ENCODE measurements at regions not wholly inside any gene's neighbourhood (a gene's known extent, or its start where the extent isn't known, plus 50 kb on each side); places are given as distances from the start of the nearest gene placed in this dataset.
"Not testable (repeated sequence)": the region's sequence is repeated elsewhere in the genome, so short reads cannot be mapped to it uniquely, and the experiment has no call there.

DNA sequence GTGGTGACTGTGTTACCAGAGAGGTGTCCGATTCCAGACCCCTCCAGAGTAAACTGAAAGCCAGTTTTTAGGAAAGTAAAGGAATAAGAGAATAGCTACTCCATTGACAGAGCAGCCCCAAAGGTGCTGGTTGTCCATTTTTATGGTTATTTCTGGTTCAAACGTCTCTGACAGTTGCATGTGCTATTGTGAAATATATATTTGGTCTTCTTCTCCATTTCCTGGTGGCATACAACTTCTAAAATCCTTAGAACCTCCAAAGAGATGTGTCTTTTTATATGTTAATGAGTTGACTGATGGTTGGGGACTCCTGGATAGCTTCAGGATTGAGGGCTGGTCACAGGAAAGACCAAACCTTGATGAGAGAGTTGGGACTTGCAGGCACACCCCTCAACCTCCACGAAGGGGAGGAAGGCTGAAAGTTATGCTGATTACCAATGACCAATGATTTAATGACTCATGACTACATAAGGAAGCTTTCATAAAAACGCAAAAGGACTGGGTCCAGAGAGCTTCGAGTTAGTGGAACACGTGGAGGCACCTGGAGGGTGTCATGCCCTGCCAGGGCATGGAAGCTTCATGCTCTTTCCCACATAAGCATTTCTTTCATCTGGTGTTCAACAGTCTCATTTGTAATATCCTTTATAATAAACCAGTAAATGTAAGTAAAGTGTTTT is 100.7 kb downstream of the SLC16A1 start:
- no peak for DNase-seq

DNA sequence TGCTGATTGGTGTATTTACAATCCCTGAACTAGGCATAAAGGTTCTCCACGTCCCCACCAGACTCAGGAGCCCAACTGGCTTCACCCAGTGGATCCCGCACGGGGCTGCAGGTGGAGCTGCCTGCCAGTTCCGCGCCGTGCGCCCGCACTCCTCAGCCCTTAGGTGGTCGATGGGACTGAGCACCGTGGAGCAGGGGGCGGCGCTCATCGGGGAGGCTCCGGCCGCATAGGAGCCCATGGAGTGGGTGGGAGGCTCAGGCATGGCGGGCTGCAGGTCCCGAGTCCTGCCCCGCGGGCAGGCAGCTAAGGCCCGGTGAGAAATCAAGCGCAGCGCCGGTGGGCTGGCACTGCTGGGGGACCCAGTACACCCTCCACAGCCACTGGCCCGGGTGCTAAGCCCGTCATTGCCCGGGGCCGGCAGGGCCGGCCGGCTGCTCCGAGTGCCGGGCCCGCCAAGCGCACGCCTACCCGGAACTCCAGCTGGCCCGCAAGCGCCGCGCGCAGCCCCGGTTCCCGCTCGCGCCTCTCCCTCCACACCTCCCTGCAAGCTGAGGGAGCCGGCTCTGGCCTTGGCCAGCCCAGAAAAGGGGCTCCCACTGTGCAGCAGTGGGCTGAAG is 101.5 kb downstream of the SLC16A1 start:
- not testable (repeated sequence) for DNase-seq

DNA sequence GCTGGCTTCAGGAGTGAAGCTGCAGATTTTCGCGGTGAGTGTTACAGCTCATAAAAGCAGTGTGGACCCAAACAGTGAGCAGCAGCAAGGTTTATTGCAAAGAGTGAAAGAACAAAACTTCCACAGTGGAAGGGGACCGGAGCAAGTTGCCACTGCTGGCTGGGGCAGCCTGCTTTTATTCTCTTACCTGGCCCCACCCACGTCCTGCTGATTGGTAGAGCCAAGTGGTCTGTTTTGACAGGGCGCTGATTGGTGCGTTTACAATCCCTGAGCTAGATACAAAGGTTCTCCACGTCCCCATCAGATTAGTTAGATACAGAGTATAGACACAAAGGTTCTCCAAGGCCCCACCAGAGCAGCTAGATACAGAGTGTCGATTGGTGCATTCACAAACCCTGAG is 102.1 kb downstream of the SLC16A1 start:
- not testable (repeated sequence) for DNase-seq

GRCh38 chr1:112852934-112853333 is 103.1 kb downstream of the SLC16A1 start:
- no peak for DNase-seq

- DNase-seq: no peak
Observed at GRCh38 chr1:112852276-112852675, 103.7 kb downstream of the SLC16A1 start.

GRCh38 chr1:112850034-112850757 is 105.8 kb downstream of the SLC16A1 start:
- DNase-seq: no peak

DNA sequence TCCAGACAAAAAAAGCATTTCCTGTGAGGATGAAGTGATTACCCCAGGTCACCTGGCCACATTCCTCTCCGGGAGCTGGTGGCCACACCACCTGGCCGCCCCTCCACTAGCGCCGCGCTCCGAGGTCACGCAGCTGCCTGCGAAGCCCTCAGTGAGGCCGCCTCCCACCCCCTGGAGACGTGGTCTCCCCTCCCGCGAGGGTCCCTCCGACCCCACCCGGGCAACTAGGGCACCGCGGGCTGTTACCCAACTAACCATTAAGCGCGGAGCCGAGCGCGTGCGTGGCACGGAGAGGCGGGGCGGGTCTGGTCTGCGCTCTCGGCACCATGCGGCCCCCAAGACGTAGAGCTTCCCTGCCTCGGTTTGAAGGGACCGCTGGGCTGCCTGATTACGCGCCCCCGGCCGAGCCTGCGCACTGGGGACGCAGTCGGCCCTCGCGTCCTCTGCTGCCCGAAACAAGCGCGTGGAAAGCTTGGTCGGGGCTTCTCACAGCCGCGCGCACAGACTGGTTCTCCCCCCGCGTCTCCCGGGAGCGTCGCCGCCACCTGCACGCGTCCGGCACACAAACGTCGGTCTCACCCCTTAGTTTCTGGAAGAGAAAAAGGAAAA is 106.5 kb downstream of the SLC16A1 start:
- no peak for DNase-seq

DNA sequence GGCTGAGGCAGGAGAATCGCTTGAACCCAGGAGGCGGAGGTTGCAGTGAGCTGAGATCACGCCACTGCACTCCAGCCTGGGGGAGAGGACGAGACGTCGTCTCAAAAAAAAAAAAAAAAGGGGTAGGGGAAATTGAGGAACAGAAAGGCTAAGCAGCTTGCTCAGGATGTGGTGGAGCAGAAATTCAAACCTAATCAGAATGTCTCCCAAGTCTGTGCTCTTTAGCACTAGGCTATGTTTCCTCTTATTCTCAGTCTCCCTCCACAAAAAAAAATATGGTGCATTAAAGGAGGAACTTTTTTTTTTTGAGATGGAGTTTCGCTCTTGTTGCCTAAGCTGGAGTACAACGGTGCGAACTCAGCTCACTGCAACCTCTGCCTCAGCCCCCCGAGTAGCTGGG is 114.2 kb downstream of the SLC16A1 start:
- DNase-seq: no peak

DNA sequence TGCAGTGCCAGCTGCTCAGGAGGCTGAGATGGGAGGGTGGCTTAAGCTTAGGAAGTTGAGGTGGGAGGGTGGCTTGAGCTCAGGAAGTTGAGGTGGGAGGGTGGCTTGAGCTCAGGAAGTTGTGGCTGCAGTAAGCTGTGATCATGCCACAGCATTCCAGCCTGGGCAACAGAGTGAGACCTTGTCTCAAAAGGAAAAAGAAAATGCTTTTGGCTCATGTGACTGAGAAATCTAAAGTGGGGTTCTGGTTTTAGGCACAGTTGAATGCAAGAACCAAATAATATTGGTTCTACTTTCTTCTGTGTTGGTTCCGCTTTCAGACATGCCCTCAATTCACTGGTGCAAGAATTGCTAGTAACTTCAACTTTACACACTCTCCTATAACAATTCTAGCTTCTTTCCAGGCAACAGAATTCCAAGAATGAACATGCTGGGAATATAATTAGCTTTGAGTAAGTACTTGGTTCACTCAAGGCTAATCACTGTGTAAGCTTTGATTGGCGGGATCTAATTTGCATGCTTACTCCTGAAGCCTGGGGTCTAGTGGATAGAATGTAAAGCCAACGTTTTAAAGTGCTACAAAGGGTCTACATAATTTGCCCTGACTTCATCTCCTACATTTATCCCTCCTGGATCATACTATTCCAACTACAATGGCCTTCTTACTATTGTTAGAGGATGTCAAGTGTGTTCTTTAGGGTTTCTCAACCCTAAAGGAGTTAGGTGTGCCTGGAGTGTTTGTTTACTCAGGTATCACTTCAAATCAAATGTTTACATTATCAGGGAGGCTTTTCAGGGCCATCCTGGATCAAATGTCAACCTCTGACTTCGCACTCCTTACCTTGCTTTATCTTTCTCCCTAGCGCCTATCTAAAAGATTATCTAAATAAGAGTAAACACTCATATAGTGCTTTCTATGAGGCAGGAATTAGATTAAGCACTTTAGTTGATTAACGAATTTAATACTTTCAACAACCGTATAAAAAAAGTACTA is 115.1 kb downstream of the SLC16A1 start:
- DNase-seq: no peak

GRCh38 chr1:112836642-112837041 is 119.4 kb downstream of the SLC16A1 start:
- DNase-seq: no peak

DNA sequence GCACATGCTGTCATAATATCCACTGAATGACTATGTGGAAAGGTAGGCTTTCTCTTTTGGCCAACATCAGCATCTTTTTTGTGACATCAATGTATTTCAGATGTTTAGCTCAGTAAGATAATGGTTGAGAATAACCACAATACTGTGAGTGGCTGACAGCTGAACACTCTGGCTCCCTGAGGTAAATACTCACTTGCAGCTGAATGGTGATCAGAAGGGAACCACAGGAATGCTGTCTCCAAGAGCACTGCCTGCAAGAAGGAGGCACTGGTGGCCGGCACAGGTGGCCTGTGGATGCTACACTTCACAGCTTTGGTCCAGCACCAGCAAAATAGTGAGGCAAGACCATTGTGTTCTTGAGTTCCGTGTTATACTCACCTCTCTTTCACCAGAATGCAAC is 118.7 kb upstream of the PPM1J start:
- no peak for DNase-seq

DNA sequence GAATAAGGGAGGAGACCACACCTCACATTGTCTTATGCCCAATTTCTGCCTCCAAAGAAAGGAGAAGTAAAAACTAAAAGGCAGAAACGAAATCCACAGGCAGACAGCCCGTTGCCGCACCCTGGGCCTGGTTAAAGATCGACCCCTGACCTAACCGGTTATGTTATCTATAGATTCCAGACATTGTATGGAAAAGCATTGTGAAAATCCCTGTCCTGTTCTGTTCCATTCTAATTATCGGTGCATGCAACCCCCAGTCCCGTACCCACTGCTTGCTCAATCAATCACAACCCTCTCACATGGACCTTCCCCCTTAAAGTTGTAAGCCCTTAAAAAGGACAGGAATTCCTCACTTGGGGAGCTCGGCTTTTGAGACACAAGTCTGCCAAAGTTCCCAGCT is 117.1 kb upstream of the PPM1J start:
- DNase-seq: not testable (repeated sequence)

DNA sequence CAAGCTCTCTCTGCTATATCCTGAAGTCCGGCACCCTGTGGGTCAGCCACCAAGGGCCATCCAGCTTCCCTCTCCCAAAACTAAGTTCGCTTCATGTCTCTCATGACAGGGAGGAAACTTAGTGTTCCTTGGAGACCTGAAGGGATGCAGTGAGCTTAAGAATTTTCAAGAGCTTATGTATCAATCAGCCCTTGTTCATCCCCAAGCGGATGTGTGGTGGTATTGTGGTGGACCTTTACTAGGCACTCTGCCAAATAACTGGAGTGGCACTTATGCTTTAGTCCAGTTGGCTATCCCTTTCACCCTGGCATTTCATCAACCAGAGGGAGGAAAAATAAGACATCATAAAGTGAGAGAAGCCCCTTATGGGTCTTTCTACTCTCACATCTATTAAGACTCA is 114.6 kb upstream of the PPM1J start:
- DNase-seq: not testable (repeated sequence)

- no peak for DNase-seq
Observed at GRCh38 chr1:112828716-112829115, 113.6 kb upstream of the PPM1J start.

DNA sequence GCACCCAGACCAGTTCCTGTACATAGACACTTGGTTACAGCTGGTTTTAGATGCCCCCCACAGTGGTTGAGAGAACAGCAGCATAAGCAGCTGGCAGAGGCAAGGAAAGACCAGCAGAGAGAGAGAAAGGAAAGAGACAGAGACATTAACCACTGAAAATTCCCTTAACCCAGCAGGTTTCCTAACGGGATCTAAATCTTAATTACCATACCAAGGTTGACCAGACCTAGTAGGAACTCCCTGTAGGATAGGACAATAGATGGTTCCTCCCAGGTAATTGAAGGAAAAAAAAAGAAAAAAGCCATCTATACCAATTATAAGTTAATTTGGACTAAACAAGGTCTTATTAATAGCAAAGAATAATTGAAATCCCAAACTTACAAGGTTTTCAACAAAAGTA is 112.3 kb upstream of the PPM1J start:
- DNase-seq: not testable (repeated sequence)

DNA sequence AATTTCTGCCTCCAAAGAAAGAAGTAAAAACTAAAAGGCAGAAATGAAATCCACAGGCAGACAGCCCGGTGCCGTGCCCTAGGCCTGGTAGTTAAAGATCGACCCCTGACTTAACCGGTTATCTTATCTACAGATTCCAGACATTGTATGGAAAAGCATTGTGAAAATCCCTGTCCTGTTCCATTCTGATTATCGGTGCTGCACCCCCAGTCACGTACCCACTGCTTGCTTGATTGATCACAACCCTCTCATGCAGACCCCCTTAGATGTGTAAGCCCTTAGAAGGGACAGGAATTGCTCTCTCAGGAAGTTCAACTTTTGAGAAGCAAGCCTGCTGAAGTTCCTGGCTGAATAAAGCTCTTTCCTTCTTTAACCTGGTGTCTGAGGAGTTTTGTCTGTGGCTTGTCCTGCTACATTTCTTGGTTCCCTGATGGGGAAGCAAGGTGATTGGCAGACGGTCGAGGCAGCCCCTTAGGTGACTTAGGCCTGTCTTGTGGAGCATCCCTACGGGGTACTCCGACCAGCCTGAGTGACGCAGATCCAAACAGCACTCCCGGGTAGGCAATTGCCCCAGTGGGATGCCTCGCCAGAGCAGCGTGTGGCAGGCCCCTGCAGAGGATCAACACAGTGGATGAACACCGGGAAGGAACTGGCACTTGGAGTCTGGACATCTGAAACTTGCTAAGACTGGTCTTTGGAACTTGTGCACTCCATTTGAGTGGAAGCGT is 111.2 kb upstream of the PPM1J start:
- no peak for DNase-seq

DNA sequence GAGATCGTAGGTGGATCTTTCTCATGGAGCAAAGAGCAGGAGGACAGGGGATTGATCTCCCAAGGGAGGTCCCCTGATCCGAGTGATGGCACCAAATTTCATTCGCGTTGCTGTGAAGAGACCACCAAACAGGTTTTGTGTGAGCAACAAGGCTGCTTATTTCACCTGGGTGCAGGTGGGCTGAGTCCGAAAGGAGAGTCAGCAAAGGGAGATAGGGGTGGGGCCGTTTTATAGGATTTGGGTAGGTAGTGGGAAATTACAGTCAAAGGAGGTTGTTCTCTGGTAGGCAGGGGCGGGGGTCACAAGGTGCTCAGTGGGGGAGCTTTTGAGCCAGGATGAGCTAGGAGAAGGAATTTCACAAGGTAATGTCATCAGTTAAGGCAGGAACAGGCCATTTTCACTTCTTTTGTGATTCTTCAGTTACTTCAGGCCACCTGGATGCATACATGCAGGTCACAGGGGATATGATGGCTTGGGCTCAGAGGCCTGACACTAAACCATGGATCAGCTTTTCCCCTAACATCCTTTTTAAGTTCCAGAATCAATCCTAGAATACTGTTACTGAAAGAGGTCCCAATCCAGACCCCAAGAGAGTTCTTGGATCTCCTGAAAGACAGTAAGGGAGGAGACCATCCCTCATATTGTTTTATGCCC is 110.6 kb upstream of the PPM1J start:
- DNase-seq: not testable (repeated sequence)

- not testable (repeated sequence) for DNase-seq
Observed at GRCh38 chr1:112825075-112825474, 109.9 kb upstream of the PPM1J start.

- DNase-seq: not testable (repeated sequence)
Observed at GRCh38 chr1:112821307-112822063, 106.4 kb upstream of the PPM1J start.

DNA sequence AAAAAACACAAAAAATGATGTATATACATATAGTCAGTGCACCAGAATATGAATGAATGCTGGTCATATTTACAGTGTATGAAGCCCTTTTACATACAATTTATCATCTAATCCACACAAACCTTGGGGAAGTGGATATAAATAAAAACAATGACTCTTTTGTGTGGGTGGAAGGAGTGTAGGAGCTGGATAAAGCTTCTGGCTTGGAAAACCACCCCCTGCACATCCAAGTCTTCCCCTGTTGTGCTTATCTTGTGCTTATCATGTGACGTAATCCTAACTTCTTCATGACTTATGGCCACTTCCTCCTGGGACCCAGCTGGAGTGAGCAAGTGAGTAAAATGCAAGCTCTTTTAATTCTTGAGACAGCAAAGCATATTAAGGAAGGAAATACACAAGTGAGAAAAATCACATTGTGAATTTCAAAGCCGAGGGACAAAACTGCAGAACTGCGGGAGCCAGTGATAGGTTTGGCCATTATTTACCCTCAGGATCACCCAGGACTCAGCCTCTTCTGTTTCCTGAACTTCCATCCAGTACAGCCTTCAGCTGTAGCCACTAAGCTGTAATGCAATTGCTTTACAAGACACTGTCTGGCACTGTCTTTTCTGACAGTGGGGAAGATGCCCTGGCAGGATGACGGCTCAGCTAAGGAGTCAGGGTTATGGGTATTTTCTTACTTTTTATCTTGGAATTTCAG is 104.0 kb upstream of the PPM1J start:
- no peak for DNase-seq

Measured in NCI-H2107 (cell line).